ENCODE measurements at regions not wholly inside any gene's neighbourhood (a gene's known extent, or its start where the extent isn't known, plus 50 kb on each side); places are given as distances from the start of the nearest gene placed in this dataset.
"Not testable (repeated sequence)": the region's sequence is repeated elsewhere in the genome, so short reads cannot be mapped to it uniquely, and the experiment has no call there.

DNA sequence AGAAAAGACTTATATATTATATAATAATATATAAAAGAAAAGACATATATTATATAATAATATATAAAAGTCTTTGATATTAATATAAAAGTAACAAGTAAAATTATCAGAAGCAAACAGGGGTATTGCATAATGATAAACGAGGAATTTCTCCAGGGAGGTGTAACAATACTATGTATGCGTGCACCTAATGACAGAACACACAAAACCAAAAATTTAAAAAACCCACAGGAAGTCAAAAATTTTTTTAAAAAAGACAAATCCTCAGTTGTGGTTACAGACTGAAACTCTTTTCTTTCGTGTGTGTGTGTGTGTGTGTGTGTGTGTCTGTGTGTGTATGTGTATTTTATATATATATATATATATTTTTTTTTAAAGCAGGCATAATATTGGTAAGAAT, 279.2 kb upstream of the DPP6 start:
- Histone ChIP-seq H3K9me3 (no peaks in the 10 kb centered on the region), H3K27me3 (no peaks in the 10 kb centered on the region), H3K4me2 (no peak overlapping the region), H3K36me3 (no peaks in the 10 kb centered on the region), H3K4me1 (peaks cover 16% of the 10 kb centered on the region), H4K20me1 (no peaks in the 10 kb centered on the region), H3K9ac (no peak overlapping the region), H3K4me3 (no peak overlapping the region), H3K27ac (no peak overlapping the region)
- TF ChIP-seq Cebpa-rat (IDR thresholded peaks at IDR 0.05), result no peak

DNA sequence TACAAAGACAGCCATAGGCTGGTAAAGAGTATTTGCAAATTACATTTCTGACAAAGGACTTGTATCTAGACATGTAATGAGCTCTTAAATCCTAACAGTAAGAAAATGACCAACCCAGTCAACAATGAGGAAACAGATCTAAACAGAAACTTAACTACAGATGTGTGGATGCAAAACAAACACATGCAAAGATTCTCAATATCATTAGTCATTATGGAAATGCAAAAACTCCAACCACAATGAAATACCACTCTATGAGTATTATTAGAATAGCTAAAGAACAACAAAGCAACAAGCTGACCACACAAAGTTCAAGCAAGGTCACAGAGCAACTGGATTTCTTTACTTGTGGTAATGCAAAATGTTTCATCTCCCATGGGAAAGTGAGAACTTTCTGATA, 275.3 kb upstream of the DPP6 start:
- not testable (repeated sequence) for H3K9ac ChIP-seq, H3K9me3 ChIP-seq, H3K27ac ChIP-seq, H3K27me3 ChIP-seq, H4K20me1 ChIP-seq, H3K36me3 ChIP-seq, H3K4me3 ChIP-seq
- Histone ChIP-seq H3K4me1 (peaks cover 16% of the 10 kb centered on the region), H3K4me2 (peak overlapping the region; percentile 45)

DNA sequence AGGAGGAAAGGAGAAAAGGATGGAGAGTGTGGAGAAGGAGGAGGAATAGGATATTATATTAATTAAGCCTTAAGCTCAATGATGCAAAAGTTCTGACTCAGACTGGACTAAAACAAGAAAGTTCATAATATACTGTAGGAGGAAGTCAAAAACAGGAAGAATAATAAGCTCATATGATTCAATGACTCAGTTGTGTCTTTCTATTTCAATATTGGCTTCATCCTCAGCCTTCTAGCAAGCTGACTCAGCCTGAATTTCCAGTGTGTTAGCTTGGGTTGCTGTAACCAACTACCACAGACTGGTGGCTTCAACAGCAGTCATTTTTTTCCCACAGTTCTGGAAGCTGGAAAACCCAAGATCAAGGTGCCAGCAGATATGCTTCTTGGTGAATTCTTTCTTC, 254.8 kb upstream of the DPP6 start:
- not testable (repeated sequence) for H3K36me3 ChIP-seq, H3K4me2 ChIP-seq, H3K27ac ChIP-seq, H3K9me3 ChIP-seq, H3K4me3 ChIP-seq, H3K27me3 ChIP-seq, H3K9ac ChIP-seq, H4K20me1 ChIP-seq, H3K4me1 ChIP-seq

DNA sequence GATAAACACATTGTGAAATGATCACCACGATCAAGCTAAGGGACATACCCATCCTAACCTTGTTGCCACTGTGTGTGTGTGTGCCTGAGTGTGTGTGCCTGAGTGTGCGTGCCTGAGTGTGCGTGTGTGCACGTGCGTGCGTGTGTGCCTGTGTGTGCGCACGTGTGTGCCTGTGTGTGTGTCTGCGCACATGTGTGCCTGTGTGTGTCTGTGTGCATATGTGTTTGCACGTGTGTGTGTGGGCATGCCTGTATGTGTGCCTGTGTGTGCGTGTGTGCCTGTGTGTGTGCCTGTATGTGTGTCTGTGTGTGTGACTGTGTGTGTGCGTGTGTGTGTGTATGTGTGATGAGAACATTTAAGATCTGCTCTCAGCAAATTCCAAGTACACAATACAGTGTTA, 244.1 kb upstream of the DPP6 start:
- H3K36me3 ChIP-seq, result no peaks in the 10 kb centered on the region
- H3K4me2 ChIP-seq, result no peak overlapping the region
- H3K9ac ChIP-seq, result no peak overlapping the region
- no peaks in the 10 kb centered on the region for H3K4me1 ChIP-seq
- H3K9me3 ChIP-seq, result no peaks in the 10 kb centered on the region
- no peak for TF ChIP-seq Cebpa-rat (IDR thresholded peaks at IDR 0.05)
- no peak overlapping the region for H3K27ac ChIP-seq
- no peak overlapping the region for H3K4me3 ChIP-seq
- no peaks in the 10 kb centered on the region for H3K27me3 ChIP-seq
- H4K20me1 ChIP-seq, result no peaks in the 10 kb centered on the region

DNA sequence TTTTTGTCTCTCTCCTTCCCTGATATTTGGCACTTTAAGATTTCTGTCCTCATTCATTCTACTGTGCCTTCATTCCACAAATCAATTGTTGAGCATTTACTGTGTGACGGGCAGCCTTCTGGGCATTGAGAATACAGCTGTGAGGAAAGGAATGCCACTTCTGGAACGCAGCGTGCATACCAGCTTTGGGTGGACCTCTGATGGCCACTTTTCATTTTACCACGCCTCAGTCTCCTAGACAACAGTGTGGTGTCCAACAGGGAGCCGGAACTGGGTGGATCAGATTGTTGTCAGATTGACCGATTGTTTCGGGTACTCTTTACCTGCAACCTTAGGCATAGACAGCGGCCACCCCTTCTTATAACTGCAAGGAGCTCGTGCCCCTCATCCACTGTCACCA, 222.7 kb upstream of the DPP6 start:
- Histone ChIP-seq H3K4me3 (no peak overlapping the region), H3K27me3 (no peaks in the 10 kb centered on the region), H3K4me1 (no peaks in the 10 kb centered on the region), H4K20me1 (no peaks in the 10 kb centered on the region), H3K36me3 (no peaks in the 10 kb centered on the region), H3K9ac (no peak overlapping the region), H3K27ac (no peak overlapping the region), H3K4me2 (no peak overlapping the region), H3K9me3 (no peaks in the 10 kb centered on the region)
- no peak for TF ChIP-seq Cebpa-rat (IDR thresholded peaks at IDR 0.05)

DNA sequence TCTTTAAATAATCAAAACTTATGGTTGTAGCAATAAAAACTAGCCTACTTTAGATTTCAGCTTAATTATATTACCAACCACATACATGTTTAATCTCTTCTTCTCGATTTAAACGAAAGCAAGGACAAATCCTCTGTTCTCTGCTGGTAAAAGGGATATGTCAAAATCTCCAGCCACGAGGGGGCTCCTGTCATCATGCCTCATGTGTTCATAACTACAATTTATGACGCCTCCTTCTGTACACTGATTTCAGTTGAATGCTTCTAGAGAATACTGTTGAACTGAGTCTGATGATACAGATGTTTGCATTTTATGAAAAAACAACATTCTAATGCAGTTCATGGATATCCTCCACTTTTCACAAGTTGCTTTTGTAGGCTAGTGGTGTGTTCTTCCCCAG, 220.0 kb upstream of the DPP6 start:
- Histone ChIP-seq H3K4me3 (no peak overlapping the region), H3K9me3 (no peaks in the 10 kb centered on the region), H3K9ac (no peak overlapping the region), H3K4me1 (no peaks in the 10 kb centered on the region), H4K20me1 (no peaks in the 10 kb centered on the region), H3K36me3 (no peaks in the 10 kb centered on the region), H3K27ac (no peak overlapping the region), H3K27me3 (no peaks in the 10 kb centered on the region), H3K4me2 (no peak overlapping the region)
- TF ChIP-seq Cebpa-rat (IDR thresholded peaks at IDR 0.05), result no peak

DNA sequence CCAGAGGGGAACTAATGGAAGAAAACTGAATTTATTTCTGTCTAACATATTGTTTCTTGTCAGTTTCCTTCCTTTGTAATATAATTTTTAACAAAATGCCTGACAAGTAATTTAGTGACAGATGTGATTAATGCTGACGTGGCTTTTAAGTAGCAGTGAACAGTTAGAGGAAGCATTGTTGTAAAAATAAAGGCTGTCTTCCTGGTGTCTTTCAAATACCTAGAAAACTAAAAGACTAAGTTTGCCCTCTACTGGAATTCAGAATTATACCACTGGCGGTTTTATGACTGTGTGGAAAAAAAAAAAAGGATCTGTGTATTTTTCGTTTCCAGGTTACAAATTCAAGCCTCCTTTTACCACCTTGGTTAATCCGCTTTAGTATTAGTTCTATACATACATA, 217.1 kb upstream of the DPP6 start:
- Histone ChIP-seq H3K9me3 (no peaks in the 10 kb centered on the region), H3K27me3 (no peaks in the 10 kb centered on the region), H3K4me1 (no peaks in the 10 kb centered on the region), H3K4me2 (no peak overlapping the region), H3K27ac (no peak overlapping the region), H3K4me3 (no peak overlapping the region), H3K9ac (no peak overlapping the region), H3K36me3 (no peaks in the 10 kb centered on the region), H4K20me1 (no peaks in the 10 kb centered on the region)
- TF ChIP-seq Cebpa-rat (IDR thresholded peaks at IDR 0.05), result no peak

DNA sequence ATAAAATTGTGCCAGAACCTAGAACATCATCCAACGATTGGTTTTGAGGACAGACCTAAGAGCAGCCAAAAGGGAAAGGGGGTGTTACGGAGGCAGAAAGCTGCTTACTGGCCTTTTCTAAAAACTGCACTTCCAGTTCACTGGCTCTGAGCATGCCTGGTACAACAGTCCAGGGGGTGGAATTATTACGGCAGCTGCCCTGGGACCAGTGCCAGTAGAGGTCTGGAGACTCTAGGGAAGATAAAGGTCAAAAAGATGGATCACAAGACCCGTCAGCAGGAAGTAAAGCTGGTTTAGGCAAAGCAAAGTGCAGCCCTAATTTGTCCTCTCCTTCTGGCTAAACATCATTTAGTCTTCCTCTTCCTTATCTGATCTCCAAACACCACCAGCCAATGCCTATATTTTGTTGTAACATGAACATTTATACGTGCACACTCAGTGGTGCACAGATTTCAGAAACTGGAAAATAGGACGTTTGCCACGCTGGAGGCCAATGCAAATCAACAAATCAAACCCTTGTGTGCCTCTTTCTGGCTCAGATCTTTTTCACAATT, 216.4 kb upstream of the DPP6 start:
- Histone ChIP-seq H3K4me2 (no peak overlapping the region), H3K4me1 (no peaks in the 10 kb centered on the region), H3K36me3 (no peaks in the 10 kb centered on the region), H3K9me3 (no peaks in the 10 kb centered on the region), H3K27me3 (no peaks in the 10 kb centered on the region), H4K20me1 (no peaks in the 10 kb centered on the region), H3K27ac (no peak overlapping the region), H3K9ac (no peak overlapping the region), H3K4me3 (no peak overlapping the region)
- TF ChIP-seq Cebpa-rat (IDR thresholded peaks at IDR 0.05), result no peak

DNA sequence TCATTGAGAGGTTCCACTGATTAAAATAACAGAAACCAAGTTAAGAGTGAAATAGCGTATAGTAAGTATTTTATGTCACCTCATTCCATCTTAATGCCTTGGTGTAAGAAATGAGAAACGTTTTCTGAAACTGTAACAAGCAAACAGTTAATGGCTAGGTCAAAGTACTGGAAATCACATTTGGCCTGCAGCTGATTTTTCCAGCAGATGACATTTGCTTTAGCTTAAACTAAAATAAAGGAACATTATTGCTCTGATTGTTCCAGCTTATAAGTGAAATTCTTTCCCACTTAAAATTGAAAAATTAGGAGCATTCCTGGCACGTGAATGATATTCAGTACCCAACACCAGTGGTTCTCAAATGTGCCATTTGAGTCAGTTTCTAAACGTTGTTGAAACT, 213.6 kb upstream of the DPP6 start:
- Histone ChIP-seq H3K36me3 (no peaks in the 10 kb centered on the region), H3K4me2 (no peak overlapping the region), H3K4me1 (no peaks in the 10 kb centered on the region), H3K4me3 (no peak overlapping the region), H3K9me3 (0 out of 2 replicates have a peak, but pooled peaks cover 5% of the 10 kb centered on the region), H3K9ac (no peak overlapping the region), H3K27ac (no peak overlapping the region), H4K20me1 (no peaks in the 10 kb centered on the region), H3K27me3 (no peaks in the 10 kb centered on the region)
- no peak for TF ChIP-seq Cebpa-rat (IDR thresholded peaks at IDR 0.05)

DNA sequence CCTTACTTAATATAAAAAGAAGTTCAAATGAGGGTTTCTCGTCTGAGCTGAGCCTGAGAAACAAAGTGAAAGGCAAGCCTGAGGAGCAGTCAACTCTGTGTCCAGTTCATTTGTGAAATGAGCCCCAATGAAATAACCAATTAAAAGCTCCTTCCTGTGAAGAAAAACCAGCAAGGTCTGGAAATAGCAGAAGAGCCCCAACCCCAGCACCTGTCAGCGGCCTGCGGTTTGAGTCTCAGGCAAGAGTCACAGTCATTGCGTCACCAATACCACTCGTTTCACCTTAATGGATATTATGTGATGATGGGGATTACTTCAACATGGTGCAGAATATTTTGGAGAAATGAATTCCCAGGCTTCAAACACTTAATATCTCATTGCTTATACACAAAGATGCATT, 211.3 kb upstream of the DPP6 start:
- Histone ChIP-seq H3K36me3 (no peaks in the 10 kb centered on the region), H3K4me2 (no peak overlapping the region), H4K20me1 (no peaks in the 10 kb centered on the region), H3K4me1 (no peaks in the 10 kb centered on the region), H3K9me3 (0 out of 2 replicates have a peak, but pooled peaks cover 5% of the 10 kb centered on the region), H3K27me3 (no peaks in the 10 kb centered on the region), H3K4me3 (no peak overlapping the region), H3K27ac (no peak overlapping the region), H3K9ac (no peak overlapping the region)
- no peak for TF ChIP-seq Cebpa-rat (IDR thresholded peaks at IDR 0.05)

DNA sequence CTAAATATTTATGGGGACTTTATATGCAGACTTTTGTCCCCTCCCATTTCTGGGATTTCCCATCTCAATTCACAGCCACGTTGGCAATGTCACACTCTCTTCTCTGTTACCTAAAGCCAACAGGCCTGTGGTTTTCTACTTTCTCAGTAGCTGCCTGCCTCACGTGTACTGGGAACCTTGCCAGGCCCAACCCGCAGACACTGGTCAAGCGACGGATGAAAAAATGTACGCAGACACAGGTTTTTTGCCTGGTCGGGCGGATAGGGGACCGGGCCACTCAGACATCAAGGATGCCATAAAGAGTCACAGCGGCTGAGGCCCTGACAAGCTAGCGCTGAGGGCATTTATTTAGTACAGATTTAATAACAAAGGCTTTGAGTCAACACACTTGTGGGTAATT, 204.4 kb upstream of the DPP6 start:
- no peaks in the 10 kb centered on the region for H3K27me3 ChIP-seq
- no peak for TF ChIP-seq Cebpa-rat (IDR thresholded peaks at IDR 0.05)
- H3K9me3 ChIP-seq, result 0 out of 2 replicates have a peak, but pooled peaks cover 5% of the 10 kb centered on the region
- H3K4me1 ChIP-seq, result no peaks in the 10 kb centered on the region
- H4K20me1 ChIP-seq, result no peaks in the 10 kb centered on the region
- H3K4me3 ChIP-seq, result no peak overlapping the region
- no peak overlapping the region for H3K27ac ChIP-seq
- H3K4me2 ChIP-seq, result no peak overlapping the region
- no peak overlapping the region for H3K9ac ChIP-seq
- H3K36me3 ChIP-seq, result no peaks in the 10 kb centered on the region
